Brain microvascular endothelial cell (primary cell): ENCODE measurements at regions not wholly inside any gene's neighbourhood (a gene's known extent, or its start where the extent isn't known, plus 50 kb on each side); places are given as distances from the start of the nearest gene placed in this dataset.

Source experiments
- DNase-seq: peaks from one replicate; pipeline ENCODE4 v3.0.0-alpha.2; 2020
- H3K27ac ChIP-seq: fragments of 250-450 bp; sonication (Bioruptor Pico); 2 replicates; pipeline ENCODE4 v1.5.1; 2020; ENCODE audit warnings: mild to moderate bottlenecking, moderate library complexity
- H3K27me3 ChIP-seq: fragments of 250-450 bp; sonication (Bioruptor Pico); replicated peaks from 2 replicates; pipeline ENCODE4 v1.5.1; 2020; ENCODE audit warnings: mild to moderate bottlenecking
- H3K36me3 ChIP-seq: fragments of 250-450 bp; sonication (Bioruptor Pico); replicated peaks from 2 replicates; pipeline ENCODE4 v1.5.1; 2020; ENCODE audit warnings: mild to moderate bottlenecking
- H3K4me3 ChIP-seq: 2 replicates; pipeline ENCODE4 v1.5.1; 2011; ENCODE audit warnings: low read depth, mild to moderate bottlenecking, control low read depth, low read length, moderate library complexity
- in situ Hi-C: cut with HindIII; loops from 2 replicates; pipeline ENCODE4 v1.10.0; 2017; ENCODE audit warnings: low sequenced_read_pairs, low pct_ligation_motif_present
- TF ChIP-seq, protein P1 (sequence below): IDR thresholded peaks from 2 replicates; pipeline ENCODE4 v1.5.1; 2011; ENCODE audit warnings: low read depth, mild to moderate bottlenecking, moderate library complexity, low read length, control low read depth, inconsistent platforms; ENCODE audit errors: missing control alignments

GRCh38 chr11:23594755-23595154 lies 734.5 kb upstream of the CCDC179 start:
- Histone ChIP-seq H3K27ac (no peak overlapping the region), H3K4me3 (no peak overlapping the region), H3K36me3 (no peaks in the 10 kb centered on the region), H3K27me3 (no peaks in the 10 kb centered on the region)
- DNase-seq: no peak
- TF ChIP-seq, protein P1, sequence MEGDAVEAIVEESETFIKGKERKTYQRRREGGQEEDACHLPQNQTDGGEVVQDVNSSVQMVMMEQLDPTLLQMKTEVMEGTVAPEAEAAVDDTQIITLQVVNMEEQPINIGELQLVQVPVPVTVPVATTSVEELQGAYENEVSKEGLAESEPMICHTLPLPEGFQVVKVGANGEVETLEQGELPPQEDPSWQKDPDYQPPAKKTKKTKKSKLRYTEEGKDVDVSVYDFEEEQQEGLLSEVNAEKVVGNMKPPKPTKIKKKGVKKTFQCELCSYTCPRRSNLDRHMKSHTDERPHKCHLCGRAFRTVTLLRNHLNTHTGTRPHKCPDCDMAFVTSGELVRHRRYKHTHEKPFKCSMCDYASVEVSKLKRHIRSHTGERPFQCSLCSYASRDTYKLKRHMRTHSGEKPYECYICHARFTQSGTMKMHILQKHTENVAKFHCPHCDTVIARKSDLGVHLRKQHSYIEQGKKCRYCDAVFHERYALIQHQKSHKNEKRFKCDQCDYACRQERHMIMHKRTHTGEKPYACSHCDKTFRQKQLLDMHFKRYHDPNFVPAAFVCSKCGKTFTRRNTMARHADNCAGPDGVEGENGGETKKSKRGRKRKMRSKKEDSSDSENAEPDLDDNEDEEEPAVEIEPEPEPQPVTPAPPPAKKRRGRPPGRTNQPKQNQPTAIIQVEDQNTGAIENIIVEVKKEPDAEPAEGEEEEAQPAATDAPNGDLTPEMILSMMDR: no peak
- in situ Hi-C loops: no loop called here

DNA sequence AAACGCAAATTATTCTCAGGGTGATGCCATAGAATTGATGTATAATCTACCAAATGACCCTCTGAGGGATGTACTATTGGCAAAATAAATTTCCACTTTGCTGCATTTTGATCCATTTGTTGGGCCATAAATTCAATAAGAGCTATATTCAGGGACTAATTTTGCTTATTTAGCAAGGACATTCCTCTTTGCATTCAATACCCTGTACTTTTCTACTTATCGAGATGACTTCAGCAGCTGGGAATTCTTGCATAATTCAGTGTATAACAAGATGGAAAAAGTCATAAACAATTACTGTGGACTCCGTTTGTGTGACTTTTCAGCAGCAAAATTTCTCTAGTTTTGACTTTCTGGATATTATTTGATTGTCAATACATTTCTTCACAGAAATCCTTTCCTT lies 744.7 kb upstream of the CCDC179 start:
- H3K36me3 ChIP-seq: no peaks in the 10 kb centered on the region

DNA sequence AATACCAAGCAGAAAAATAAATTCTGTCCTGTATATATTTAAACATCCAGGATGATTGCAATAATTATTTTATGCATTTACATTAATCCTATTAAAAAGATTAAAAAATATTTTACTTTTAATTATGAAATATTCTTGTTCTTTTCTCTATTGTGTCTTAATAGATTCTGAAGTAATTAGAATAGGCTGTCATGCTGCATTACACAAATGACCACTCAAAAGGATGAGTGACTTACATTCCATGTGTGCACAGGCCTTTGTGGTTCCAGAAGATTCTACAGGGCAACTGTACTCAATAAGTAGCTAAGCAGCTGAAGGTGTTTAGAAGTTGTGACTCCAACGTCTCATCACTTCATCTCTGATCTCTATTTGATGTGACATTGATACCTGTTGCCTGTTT lies 745.9 kb upstream of the CCDC179 start:
- TF ChIP-seq, protein P1: no peak

More for the DNA sequence above, 744.7 kb upstream of the CCDC179 start:
- TF ChIP-seq, protein P1: no peak
- DNase-seq: no peak
- in situ Hi-C loops: no loop called here
- Histone ChIP-seq H3K27me3 (no peaks in the 10 kb centered on the region), H3K27ac (no peak overlapping the region), H3K4me3 (no peak overlapping the region)

DNA sequence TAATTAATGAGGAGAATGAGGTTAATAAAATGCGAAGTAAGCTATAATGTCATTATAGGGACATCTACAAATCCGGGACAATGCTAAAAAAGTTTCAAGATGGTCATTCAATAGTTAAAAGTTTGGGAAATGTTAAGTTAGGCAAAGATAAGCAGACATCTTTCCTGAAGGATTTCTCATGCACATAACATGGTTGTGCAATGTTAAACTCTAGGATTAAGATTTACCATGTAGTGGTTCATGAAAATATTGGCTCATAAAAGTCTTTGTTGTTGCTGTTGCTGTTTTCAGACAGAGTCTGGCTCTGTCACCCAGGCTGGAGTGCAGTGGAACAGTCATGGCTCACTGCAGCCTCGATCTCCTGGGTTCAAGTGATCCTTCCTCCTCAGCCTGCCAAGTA lies 751.5 kb upstream of the CCDC179 start:
- Histone ChIP-seq H3K27me3 (no peaks in the 10 kb centered on the region), H3K36me3 (no peaks in the 10 kb centered on the region), H3K4me3 (no peak overlapping the region), H3K27ac (no peak overlapping the region)
- TF ChIP-seq, protein P1: no peak
- in situ Hi-C loops: no loop called here
- DNase-seq: no peak

More for the DNA sequence above, 745.9 kb upstream of the CCDC179 start:
- H3K27me3 ChIP-seq: no peaks in the 10 kb centered on the region
- DNase-seq: no peak
- no peaks in the 10 kb centered on the region for H3K36me3 ChIP-seq
- H3K4me3 ChIP-seq: no peak overlapping the region
- in situ Hi-C loops: no loop called here
- H3K27ac ChIP-seq: no peak overlapping the region

DNA sequence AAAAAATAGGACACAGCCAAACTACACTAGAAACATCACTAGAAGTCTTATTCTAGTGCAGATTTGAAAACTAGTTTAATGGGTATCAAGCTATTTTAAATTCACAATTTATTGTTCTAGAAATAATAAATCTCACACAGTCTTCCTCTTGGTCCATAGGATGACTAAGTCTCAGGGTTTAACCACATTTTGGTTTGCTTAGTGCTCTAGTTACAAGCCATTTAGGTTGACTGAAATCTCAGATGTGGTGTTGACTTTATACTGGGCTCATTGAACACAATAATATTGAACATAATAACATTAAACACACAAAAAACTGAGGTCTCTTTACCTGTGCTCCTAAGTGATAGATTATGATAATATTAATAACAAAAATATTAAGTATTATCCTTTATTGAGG lies 760.3 kb upstream of the CCDC179 start:
- peak; percentile 3 for DNase-seq
- no peaks in the 10 kb centered on the region for H3K27me3 ChIP-seq
- TF ChIP-seq, protein P1: no peak
- H3K36me3 ChIP-seq: no peaks in the 10 kb centered on the region
- no peak overlapping the region for H3K4me3 ChIP-seq
- in situ Hi-C loops: no loop called here
- no peak overlapping the region for H3K27ac ChIP-seq

- TF ChIP-seq, protein P1: no peak
- no peak overlapping the region for H3K27ac ChIP-seq
- no peaks in the 10 kb centered on the region for H3K27me3 ChIP-seq
- in situ Hi-C loops: no loop called here
- H3K36me3 ChIP-seq: no peaks in the 10 kb centered on the region
- H3K4me3 ChIP-seq: no peak overlapping the region
- no peak for DNase-seq
Measured at GRCh38 chr11:23632293-23632692, 772.0 kb upstream of the CCDC179 start.
